ENCODE measurements at regions not wholly inside any gene's neighbourhood (a gene's known extent, or its start where the extent isn't known, plus 50 kb on each side); places are given as distances from the start of the nearest gene placed in this dataset.

GRCh38 chr17:54771409-54771915 is 129.2 kb upstream of the TOM1L1 start:
- DNase-seq (no peak), ATAC-seq (no peak)
- TF ChIP-seq, protein P1, sequence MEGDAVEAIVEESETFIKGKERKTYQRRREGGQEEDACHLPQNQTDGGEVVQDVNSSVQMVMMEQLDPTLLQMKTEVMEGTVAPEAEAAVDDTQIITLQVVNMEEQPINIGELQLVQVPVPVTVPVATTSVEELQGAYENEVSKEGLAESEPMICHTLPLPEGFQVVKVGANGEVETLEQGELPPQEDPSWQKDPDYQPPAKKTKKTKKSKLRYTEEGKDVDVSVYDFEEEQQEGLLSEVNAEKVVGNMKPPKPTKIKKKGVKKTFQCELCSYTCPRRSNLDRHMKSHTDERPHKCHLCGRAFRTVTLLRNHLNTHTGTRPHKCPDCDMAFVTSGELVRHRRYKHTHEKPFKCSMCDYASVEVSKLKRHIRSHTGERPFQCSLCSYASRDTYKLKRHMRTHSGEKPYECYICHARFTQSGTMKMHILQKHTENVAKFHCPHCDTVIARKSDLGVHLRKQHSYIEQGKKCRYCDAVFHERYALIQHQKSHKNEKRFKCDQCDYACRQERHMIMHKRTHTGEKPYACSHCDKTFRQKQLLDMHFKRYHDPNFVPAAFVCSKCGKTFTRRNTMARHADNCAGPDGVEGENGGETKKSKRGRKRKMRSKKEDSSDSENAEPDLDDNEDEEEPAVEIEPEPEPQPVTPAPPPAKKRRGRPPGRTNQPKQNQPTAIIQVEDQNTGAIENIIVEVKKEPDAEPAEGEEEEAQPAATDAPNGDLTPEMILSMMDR (IDR thresholded peaks at IDR 0.05), result no peak
- H3K4me1 ChIP-seq, result no peaks in the 10 kb centered on the region
- WGBS, 3 donors, result 31 to 44% (median 31%) methylated on average over 1 of the region's 1 CpG
- peaks cover 0 to 2% (median 0%) of the 10 kb centered on the region in 3 donors for H3K27me3 ChIP-seq (ENCODE audit: insufficient read depth in 3 of 3, low read length in 2 of 3)
- H3K9me3 ChIP-seq, result no peaks in the 10 kb centered on the region
- H3K4me3 ChIP-seq, result no peak overlapping the region
- no peak overlapping the region for H3K27ac ChIP-seq
- intact Hi-C loops (cut with DNase I), result no loop called here
- no peaks in the 10 kb centered on the region for H3K36me3 ChIP-seq (ENCODE audit: insufficient read depth in 1 of 2, low read depth in 1 of 2)

DNA sequence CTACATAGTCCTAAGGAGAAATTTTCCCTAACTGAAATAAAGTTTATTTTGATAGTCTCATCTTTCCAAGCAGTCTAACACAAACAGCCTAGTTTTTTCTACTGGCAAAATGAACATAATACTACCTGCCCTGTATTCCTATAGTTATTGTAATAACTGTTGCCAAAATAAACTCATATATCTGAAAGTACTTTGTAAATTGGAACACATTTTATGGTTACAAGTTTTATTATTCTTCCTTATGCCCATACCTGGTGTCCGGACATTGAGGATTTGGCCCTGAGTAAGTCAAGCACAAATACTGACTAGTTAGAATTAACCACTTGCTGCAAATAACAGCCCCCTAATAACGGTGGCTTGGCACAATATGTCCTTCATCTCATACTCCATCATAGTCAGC is 120.4 kb upstream of the TOM1L1 start:
- TF ChIP-seq, protein P1 (IDR thresholded peaks at IDR 0.05), result no peak
- ATAC-seq, result no peak
- Histone ChIP-seq H3K27me3 (ENCODE audit: insufficient read depth in 3 of 3, low read length in 2 of 3) (no peaks in the 10 kb centered on the region), H3K9me3 (no peaks in the 10 kb centered on the region), H3K4me3 (no peak overlapping the region), H3K36me3 (ENCODE audit: insufficient read depth in 1 of 2, low read depth in 1 of 2) (no peaks in the 10 kb centered on the region), H3K4me1 (no peaks in the 10 kb centered on the region), H3K27ac (no peak overlapping the region)
- DNase-seq, result no peak
- intact Hi-C loops (cut with DNase I), result no loop called here
- 86 to 89% (median 88%) methylated on average over 2 of the region's 2 CpGs for WGBS, 3 donors

DNA sequence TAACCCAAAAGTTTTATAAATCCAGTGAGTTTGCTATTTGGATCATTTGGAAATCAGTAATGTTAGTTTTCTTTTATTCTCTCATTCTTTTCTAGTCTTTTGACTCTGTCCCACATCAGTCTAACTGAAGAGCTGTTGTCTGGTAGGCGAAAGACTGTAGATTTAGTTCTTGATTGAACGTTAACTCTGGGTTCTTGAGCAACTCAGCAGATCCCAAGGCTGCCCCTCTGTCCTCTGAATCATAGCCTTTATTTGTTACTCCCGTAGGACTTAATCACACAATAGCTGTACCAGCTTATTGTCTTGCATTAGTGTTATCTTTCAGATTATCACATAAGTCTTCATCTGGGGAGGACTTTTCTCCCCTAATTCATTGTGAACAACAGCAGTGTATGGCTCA is 119.3 kb upstream of the TOM1L1 start:
- H3K9me3 ChIP-seq, result no peaks in the 10 kb centered on the region
- TF ChIP-seq, protein P1 (IDR thresholded peaks at IDR 0.05), result no peak
- no peaks in the 10 kb centered on the region for H3K4me1 ChIP-seq
- no peaks in the 10 kb centered on the region for H3K27me3 ChIP-seq (ENCODE audit: insufficient read depth in 3 of 3, low read length in 2 of 3)
- no peak overlapping the region for H3K4me3 ChIP-seq
- DNase-seq, result no peak
- H3K27ac ChIP-seq, result no peak overlapping the region
- no peaks in the 10 kb centered on the region for H3K36me3 ChIP-seq (ENCODE audit: insufficient read depth in 1 of 2, low read depth in 1 of 2)
- WGBS, 3 donors, result 70 to 81% (median 80%) methylated on average over 3 of the region's 3 CpGs
- intact Hi-C loops (cut with DNase I), result no loop called here
- ATAC-seq, result no peak

GRCh38 chr17:54784305-54784704 is 116.3 kb upstream of the TOM1L1 start:
- H3K4me1 ChIP-seq, result no peaks in the 10 kb centered on the region
- no peak overlapping the region for H3K27ac ChIP-seq
- DNase-seq (no peak), ATAC-seq (no peak)
- no peak overlapping the region for H3K4me3 ChIP-seq
- intact Hi-C loops (cut with DNase I), result no loop called here
- TF ChIP-seq, protein P1 (IDR thresholded peaks at IDR 0.05), result no peak
- 31 to 60% (median 42%) methylated on average over 3 of the region's 3 CpGs for whole genome bisulfite sequencing, 3 donors
- H3K36me3 ChIP-seq (ENCODE audit: insufficient read depth in 1 of 2, low read depth in 1 of 2), result no peaks in the 10 kb centered on the region
- no peaks in the 10 kb centered on the region for H3K9me3 ChIP-seq
- no peaks in the 10 kb centered on the region for H3K27me3 ChIP-seq (ENCODE audit: insufficient read depth in 3 of 3, low read length in 2 of 3)

GRCh38 chr17:54785643-54786268 is 114.9 kb upstream of the TOM1L1 start:
- H3K9me3 ChIP-seq, result no peaks in the 10 kb centered on the region
- 81 to 85% (median 83%) methylated on average over 8 of the region's 8 CpGs for WGBS, 3 donors
- ATAC-seq (no peak), DNase-seq (no peak)
- intact Hi-C loops (cut with DNase I), result no loop called here
- no peak overlapping the region for H3K27ac ChIP-seq
- H3K36me3 ChIP-seq (ENCODE audit: insufficient read depth in 1 of 2, low read depth in 1 of 2), result no peaks in the 10 kb centered on the region
- H3K27me3 ChIP-seq (ENCODE audit: insufficient read depth in 3 of 3, low read length in 2 of 3), result no peaks in the 10 kb centered on the region
- H3K4me1 ChIP-seq, result no peaks in the 10 kb centered on the region
- TF ChIP-seq, protein P1 (IDR thresholded peaks at IDR 0.05), result no peak
- no peak overlapping the region for H3K4me3 ChIP-seq

Measured in psoas muscle (tissue), 7 donors.